Neural progenitor cell (in vitro differentiated cells): ENCODE measurements at regions not wholly inside any gene's neighbourhood (a gene's known extent, or its start where the extent isn't known, plus 50 kb on each side); places are given as distances from the start of the nearest gene placed in this dataset.

Source experiments
- CTCF ChIP-seq: fragments of 200-600 bp; sonication (generic); IDR thresholded peaks from 2 replicates; pipeline ENCODE4 v1.5.1; 2017; ENCODE audit warnings: antibody characterized with exemption, mild to moderate bottlenecking
- EZH2 ChIP-seq: fragments of 200-600 bp; sonication (generic); IDR thresholded peaks from 2 replicates; pipeline ENCODE4 v1.6.1; 2017; ENCODE audit warnings: antibody characterized with exemption, mild to moderate bottlenecking, moderate library complexity

GRCh38 chr13:66171920-66172319 is 1058.2 kb downstream of the PCDH9 start:
- TF ChIP-seq EZH2 (no peak), CTCF (no peak)
